ENCODE measurements at regions not wholly inside any gene's neighbourhood (a gene's known extent, or its start where the extent isn't known, plus 50 kb on each side); places are given as distances from the start of the nearest gene placed in this dataset.

DNA sequence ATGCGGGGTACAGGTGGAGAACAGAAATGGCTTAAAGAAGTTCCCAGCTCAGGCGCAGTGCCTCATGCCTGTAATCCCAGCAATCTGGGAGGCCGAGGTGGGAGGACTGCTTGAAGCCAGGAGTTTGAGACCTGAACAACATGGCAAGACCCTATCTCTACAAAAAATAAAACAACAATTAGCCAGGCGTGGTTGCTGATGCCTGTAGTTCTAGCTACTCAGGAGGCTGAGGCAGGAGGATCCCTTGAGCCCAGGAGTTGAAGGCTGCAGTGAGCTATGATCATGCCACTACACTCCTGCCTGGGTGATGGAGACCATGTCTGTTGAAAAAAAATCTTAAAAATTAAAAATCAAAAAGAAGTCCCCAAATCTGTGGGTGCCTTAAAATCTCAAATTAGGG lies 228.3 kb upstream of the WSB1 start:
- no peak overlapping the region for H3K4me2 ChIP-seq (ENCODE audit: low read length)
- H3K79me1 ChIP-seq (ENCODE audit: low read length): no peaks in the 10 kb centered on the region
- no peak overlapping the region for H2BK12ac ChIP-seq (ENCODE audit: low read length)
- no peak overlapping the region for H3K4ac ChIP-seq (ENCODE audit: low read depth, low read length)
- H4K8ac ChIP-seq (ENCODE audit: low read depth, low read length): no peak overlapping the region
- H4K12ac ChIP-seq (ENCODE audit: low read depth, low read length): no peak overlapping the region
- H3K79me2 ChIP-seq (ENCODE audit: control insufficient read depth, insufficient read depth, low read length, poor library complexity): no peaks in the 10 kb centered on the region
- peaks cover 10% of the 10 kb centered on the region for H3K9me3 ChIP-seq (ENCODE audit: insufficient read depth, low read depth, low read length)
- no peak overlapping the region for H3K18ac ChIP-seq (ENCODE audit: low read length)
- no peak overlapping the region for H2AK5ac ChIP-seq (ENCODE audit: low read length)
- no CpG with 5 or more reads among the region's 4 CpGs for WGBS (ENCODE audit: extremely low coverage, insufficient coverage, insufficient read length)
- H3K23ac ChIP-seq (ENCODE audit: low read length): no peak overlapping the region
- no peak overlapping the region for H2BK120ac ChIP-seq (ENCODE audit: insufficient read depth, low read length, poor library complexity)
- no peak overlapping the region for H4K91ac ChIP-seq (ENCODE audit: low read depth, low read length)
- H3K36me3 ChIP-seq (ENCODE audit: control insufficient read depth in 1 of 2, insufficient read depth in 2 of 2, low read length in 2 of 2): no peaks in the 10 kb centered on the region
- no peak overlapping the region for H3K9ac ChIP-seq (ENCODE audit: low read length)
- no peaks in the 10 kb centered on the region for H3K27me3 ChIP-seq (ENCODE audit: insufficient read depth, low read length)
- no peak overlapping the region for H3K4me3 ChIP-seq (ENCODE audit: low read depth, low read length)
- H2AFZ ChIP-seq (ENCODE audit: insufficient read depth, low read length, poor library complexity): no peak overlapping the region
- H2BK5ac ChIP-seq (ENCODE audit: low read depth, low read length, poor library complexity): no peak overlapping the region
- H3K27ac ChIP-seq (ENCODE audit: low read depth, low read length): no peak overlapping the region
- no peaks in the 10 kb centered on the region for H3K4me1 ChIP-seq (ENCODE audit: control insufficient read depth in 1 of 2, insufficient read depth in 2 of 2, low read length in 2 of 2)
- no peak for DNase-seq
- no peak overlapping the region for H3K14ac ChIP-seq (ENCODE audit: low read length)

DNA sequence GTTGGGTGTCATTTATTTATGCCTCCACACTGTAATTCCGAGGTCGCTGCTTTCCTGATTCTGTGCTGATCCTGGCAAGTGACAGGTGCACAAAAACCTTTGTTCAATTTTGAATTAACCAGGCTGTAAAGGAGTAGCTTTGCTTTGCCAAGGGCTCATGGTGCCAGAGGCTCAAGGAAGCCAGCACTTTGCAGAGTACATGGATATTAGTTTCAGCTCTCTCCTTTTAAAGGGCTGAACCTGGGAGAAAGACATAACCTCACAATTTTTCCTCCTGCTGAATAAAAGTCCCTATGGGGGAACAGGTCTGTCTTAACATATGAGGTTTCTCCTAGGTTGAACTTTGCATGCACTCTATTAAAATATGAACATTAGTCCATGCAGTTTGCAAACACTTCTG lies 227.6 kb upstream of the WSB1 start:
- no peaks in the 10 kb centered on the region for H3K79me2 ChIP-seq (ENCODE audit: control insufficient read depth, insufficient read depth, low read length, poor library complexity)
- no peak overlapping the region for H2BK120ac ChIP-seq (ENCODE audit: insufficient read depth, low read length, poor library complexity)
- WGBS (ENCODE audit: extremely low coverage, insufficient coverage, insufficient read length): no CpG with 5 or more reads among the region's 2 CpGs
- H3K4me1 ChIP-seq (ENCODE audit: control insufficient read depth in 1 of 2, insufficient read depth in 2 of 2, low read length in 2 of 2): no peaks in the 10 kb centered on the region
- no peak overlapping the region for H4K8ac ChIP-seq (ENCODE audit: low read depth, low read length)
- no peak overlapping the region for H3K4me2 ChIP-seq (ENCODE audit: low read length)
- H3K27ac ChIP-seq (ENCODE audit: low read depth, low read length): no peak overlapping the region
- no peak overlapping the region for H2BK5ac ChIP-seq (ENCODE audit: low read depth, low read length, poor library complexity)
- no peak overlapping the region for H3K4me3 ChIP-seq (ENCODE audit: low read depth, low read length)
- H4K91ac ChIP-seq (ENCODE audit: low read depth, low read length): no peak overlapping the region
- no peak overlapping the region for H3K18ac ChIP-seq (ENCODE audit: low read length)
- H3K23ac ChIP-seq (ENCODE audit: low read length): no peak overlapping the region
- no peak overlapping the region for H3K9ac ChIP-seq (ENCODE audit: low read length)
- peaks cover 12% of the 10 kb centered on the region for H3K9me3 ChIP-seq (ENCODE audit: insufficient read depth, low read depth, low read length)
- H3K4ac ChIP-seq (ENCODE audit: low read depth, low read length): no peak overlapping the region
- no peak overlapping the region for H2BK12ac ChIP-seq (ENCODE audit: low read length)
- no peak overlapping the region for H4K12ac ChIP-seq (ENCODE audit: low read depth, low read length)
- H2AK5ac ChIP-seq (ENCODE audit: low read length): no peak overlapping the region
- no peaks in the 10 kb centered on the region for H3K79me1 ChIP-seq (ENCODE audit: low read length)
- no peak overlapping the region for H3K14ac ChIP-seq (ENCODE audit: low read length)
- no peaks in the 10 kb centered on the region for H3K36me3 ChIP-seq (ENCODE audit: control insufficient read depth in 1 of 2, insufficient read depth in 2 of 2, low read length in 2 of 2)
- H2AFZ ChIP-seq (ENCODE audit: insufficient read depth, low read length, poor library complexity): no peak overlapping the region
- no peak for DNase-seq
- H3K27me3 ChIP-seq (ENCODE audit: insufficient read depth, low read length): no peaks in the 10 kb centered on the region

- Histone ChIP-seq H3K4me2 (ENCODE audit: low read length) (no peak overlapping the region), H4K91ac (ENCODE audit: low read depth, low read length) (no peak overlapping the region), H3K27me3 (ENCODE audit: insufficient read depth, low read length) (no peaks in the 10 kb centered on the region), H2BK5ac (ENCODE audit: low read depth, low read length, poor library complexity) (no peak overlapping the region), H3K23ac (ENCODE audit: low read length) (no peak overlapping the region), H3K27ac (ENCODE audit: low read depth, low read length) (no peak overlapping the region), H3K79me1 (ENCODE audit: low read length) (no peaks in the 10 kb centered on the region), H3K14ac (ENCODE audit: low read length) (no peak overlapping the region), H4K12ac (ENCODE audit: low read depth, low read length) (no peak overlapping the region), H2BK12ac (ENCODE audit: low read length) (no peak overlapping the region), H3K4ac (ENCODE audit: low read depth, low read length) (no peak overlapping the region), H3K4me3 (ENCODE audit: low read depth, low read length) (no peak overlapping the region), H2AFZ (ENCODE audit: insufficient read depth, low read length, poor library complexity) (no peak overlapping the region), H3K36me3 (ENCODE audit: control insufficient read depth in 1 of 2, insufficient read depth in 2 of 2, low read length in 2 of 2) (no peaks in the 10 kb centered on the region), H4K8ac (ENCODE audit: low read depth, low read length) (no peak overlapping the region), H3K9ac (ENCODE audit: low read length) (no peak overlapping the region), H2BK120ac (ENCODE audit: insufficient read depth, low read length, poor library complexity) (no peak overlapping the region), H3K9me3 (ENCODE audit: insufficient read depth, low read depth, low read length) (peaks cover 16% of the 10 kb centered on the region), H3K18ac (ENCODE audit: low read length) (no peak overlapping the region), H2AK5ac (ENCODE audit: low read length) (no peak overlapping the region), H3K4me1 (ENCODE audit: control insufficient read depth in 1 of 2, insufficient read depth in 2 of 2, low read length in 2 of 2) (no peaks in the 10 kb centered on the region), H3K79me2 (ENCODE audit: control insufficient read depth, insufficient read depth, low read length, poor library complexity) (no peaks in the 10 kb centered on the region)
- DNase-seq: no peak
Measured at GRCh38 chr17:27069842-27070508, 223.9 kb upstream of the WSB1 start.

DNA sequence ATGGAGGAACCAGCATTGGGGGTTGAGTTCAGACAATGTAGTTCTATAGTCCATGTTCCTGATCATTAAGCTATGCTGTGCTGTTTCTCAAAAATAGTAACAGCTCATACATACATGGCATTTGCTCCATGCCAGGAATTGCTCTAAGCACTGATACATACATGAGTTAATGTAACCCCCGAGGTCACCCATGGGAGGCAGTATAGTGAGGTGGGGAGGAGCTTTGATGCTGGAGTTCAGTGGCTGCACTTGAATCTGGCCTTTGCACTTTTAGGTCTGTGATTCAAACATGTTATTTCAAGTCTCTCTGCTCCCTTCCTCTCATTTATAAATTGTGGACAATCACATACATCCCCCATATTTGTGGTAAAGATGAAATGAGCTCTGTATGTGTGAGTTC lies 223.1 kb upstream of the WSB1 start:
- Histone ChIP-seq H3K23ac (ENCODE audit: low read length) (no peak overlapping the region), H2BK5ac (ENCODE audit: low read depth, low read length, poor library complexity) (no peak overlapping the region), H2BK120ac (ENCODE audit: insufficient read depth, low read length, poor library complexity) (no peak overlapping the region), H2BK12ac (ENCODE audit: low read length) (no peak overlapping the region), H3K4me3 (ENCODE audit: low read depth, low read length) (no peak overlapping the region), H3K27ac (ENCODE audit: low read depth, low read length) (no peak overlapping the region), H3K79me2 (ENCODE audit: control insufficient read depth, insufficient read depth, low read length, poor library complexity) (no peaks in the 10 kb centered on the region), H4K12ac (ENCODE audit: low read depth, low read length) (no peak overlapping the region), H3K14ac (ENCODE audit: low read length) (no peak overlapping the region), H3K4me1 (ENCODE audit: control insufficient read depth in 1 of 2, insufficient read depth in 2 of 2, low read length in 2 of 2) (no peaks in the 10 kb centered on the region), H3K27me3 (ENCODE audit: insufficient read depth, low read length) (no peaks in the 10 kb centered on the region), H3K4ac (ENCODE audit: low read depth, low read length) (no peak overlapping the region), H3K9ac (ENCODE audit: low read length) (no peak overlapping the region), H2AFZ (ENCODE audit: insufficient read depth, low read length, poor library complexity) (no peak overlapping the region), H3K18ac (ENCODE audit: low read length) (no peak overlapping the region), H3K9me3 (ENCODE audit: insufficient read depth, low read depth, low read length) (peaks cover 17% of the 10 kb centered on the region), H2AK5ac (ENCODE audit: low read length) (no peak overlapping the region), H3K36me3 (ENCODE audit: control insufficient read depth in 1 of 2, insufficient read depth in 2 of 2, low read length in 2 of 2) (no peaks in the 10 kb centered on the region), H3K79me1 (ENCODE audit: low read length) (no peaks in the 10 kb centered on the region), H4K8ac (ENCODE audit: low read depth, low read length) (no peak overlapping the region), H4K91ac (ENCODE audit: low read depth, low read length) (no peak overlapping the region), H3K4me2 (ENCODE audit: low read length) (no peak overlapping the region)
- no CpG with 5 or more reads among the region's 1 CpG for WGBS (ENCODE audit: extremely low coverage, insufficient coverage, insufficient read length)
- DNase-seq: no peak
